ENCODE measurements at regions not wholly inside any gene's neighbourhood (a gene's known extent, or its start where the extent isn't known, plus 50 kb on each side); places are given as distances from the start of the nearest gene placed in this dataset.
"Not testable (repeated sequence)": the region's sequence is repeated elsewhere in the genome, so short reads cannot be mapped to it uniquely, and the experiment has no call there.

- no peak for TF ChIP-seq CTCF (IDR thresholded peaks at IDR 0.05)
- Histone ChIP-seq H3K36me3 (ENCODE audit: control insufficient read depth, insufficient read depth, low read length) (no peaks in the 10 kb centered on the region), H3K79me2 (no peaks in the 10 kb centered on the region), H3K4me2 (ENCODE audit: low read length) (no peak overlapping the region), H3K9me3 (ENCODE audit: control insufficient read depth, low read length) (no peaks in the 10 kb centered on the region), H3K4me1 (no peaks in the 10 kb centered on the region), H2AFZ (no peak overlapping the region), H3K27ac (no peak overlapping the region), H3K9ac (no peak overlapping the region), H3K27me3 (ENCODE audit: control insufficient read depth, insufficient read depth, low read length) (no peaks in the 10 kb centered on the region), H3K4me3 (ENCODE audit: low read depth, low read length) (no peak overlapping the region)
Observed at GRCh38 chr1:53398576-53399365, 60.4 kb upstream of the DMRTB1 start.

DNA sequence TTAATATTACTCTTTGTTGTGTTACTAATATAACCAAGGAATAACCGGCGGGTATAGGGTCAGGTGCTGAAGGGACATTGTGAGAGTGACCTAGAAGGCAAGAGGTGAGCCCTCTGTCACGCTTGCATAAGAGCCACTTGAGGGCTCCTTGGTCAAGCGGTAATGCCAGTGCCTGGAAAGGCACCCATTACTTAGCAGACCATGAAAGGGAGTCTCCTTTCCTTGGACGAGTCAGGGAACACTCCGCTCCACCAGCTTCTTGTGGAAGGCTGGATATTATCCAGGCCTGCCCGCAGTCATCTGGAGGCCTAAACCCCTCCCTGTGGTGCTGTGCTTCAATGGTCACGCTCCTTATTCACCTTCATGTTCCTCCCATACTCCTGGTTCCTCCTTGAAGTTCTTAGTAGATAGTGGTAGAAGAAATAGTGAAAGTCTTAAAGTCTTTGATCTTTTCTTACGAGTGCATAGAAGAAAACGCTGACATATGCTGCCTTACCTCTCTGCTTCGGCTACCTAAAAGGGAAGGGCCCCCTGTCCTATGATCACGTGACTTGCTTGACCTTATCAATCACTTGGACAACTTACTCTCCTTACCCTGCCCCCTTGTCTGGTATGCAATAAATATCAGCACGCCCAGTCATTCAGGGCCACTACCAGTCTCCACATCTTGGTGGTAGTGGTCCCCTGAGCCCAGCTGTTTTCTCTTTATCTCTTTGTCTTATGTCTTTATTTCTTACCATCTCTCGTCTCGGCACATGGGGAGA is 59.6 kb upstream of the DMRTB1 start:
- not testable (repeated sequence) for H3K4me3 ChIP-seq (ENCODE audit: low read depth, low read length); H3K9me3 ChIP-seq (ENCODE audit: control insufficient read depth, low read length); H3K79me2 ChIP-seq; H3K36me3 ChIP-seq (ENCODE audit: control insufficient read depth, insufficient read depth, low read length); H3K9ac ChIP-seq; H3K27ac ChIP-seq; H3K4me2 ChIP-seq (ENCODE audit: low read length); H3K27me3 ChIP-seq (ENCODE audit: control insufficient read depth, insufficient read depth, low read length); H3K4me1 ChIP-seq; H2AFZ ChIP-seq

GRCh38 chr1:53400761-53401674 is 58.2 kb upstream of the DMRTB1 start:
- Histone ChIP-seq H3K4me3 (ENCODE audit: low read depth, low read length) (no peak overlapping the region), H3K9ac (no peak overlapping the region), H3K36me3 (ENCODE audit: control insufficient read depth, insufficient read depth, low read length) (no peaks in the 10 kb centered on the region), H2AFZ (no peak overlapping the region), H3K27ac (no peak overlapping the region), H3K9me3 (ENCODE audit: control insufficient read depth, low read length) (no peaks in the 10 kb centered on the region), H3K4me1 (no peaks in the 10 kb centered on the region), H3K27me3 (ENCODE audit: control insufficient read depth, insufficient read depth, low read length) (no peaks in the 10 kb centered on the region), H3K79me2 (no peaks in the 10 kb centered on the region), H3K4me2 (ENCODE audit: low read length) (no peak overlapping the region)
- TF ChIP-seq CTCF (IDR thresholded peaks at IDR 0.05), result no peak

- Histone ChIP-seq H3K27me3 (ENCODE audit: control insufficient read depth, insufficient read depth, low read length) (no peaks in the 10 kb centered on the region), H3K4me1 (no peaks in the 10 kb centered on the region), H3K79me2 (no peaks in the 10 kb centered on the region), H3K36me3 (ENCODE audit: control insufficient read depth, insufficient read depth, low read length) (no peaks in the 10 kb centered on the region), H3K9ac (no peak overlapping the region), H2AFZ (no peak overlapping the region), H3K9me3 (ENCODE audit: control insufficient read depth, low read length) (no peaks in the 10 kb centered on the region), H3K4me3 (ENCODE audit: low read depth, low read length) (no peak overlapping the region), H3K4me2 (ENCODE audit: low read length) (no peak overlapping the region), H3K27ac (no peak overlapping the region)
- TF ChIP-seq CTCF (IDR thresholded peaks at IDR 0.05), result no peak
Observed at GRCh38 chr1:53401813-53402745, 57.1 kb upstream of the DMRTB1 start.

Data from parathyroid adenoma (tissue), 2 donors.